ENCODE measurements at regions not wholly inside any gene's neighbourhood (a gene's known extent, or its start where the extent isn't known, plus 50 kb on each side); places are given as distances from the start of the nearest gene placed in this dataset.
A peak's percentile ranks its signal among the peaks of the same experiment; 100 is the strongest.

- peak overlapping the region in 1 of 3 experiments; percentile 25 for H3K4me3 ChIP-seq (replicated peaks in 1 of 3; ENCODE audit: low read depth in 2 of 3, low read length in 3 of 3)
- no peak overlapping the region for H3K9ac ChIP-seq (ENCODE audit: insufficient read depth, low read length, poor library complexity, severe bottlenecking)
- Mint-ChIP-seq H3K27ac (peak overlapping the region in 1 of 7 donors; percentile 61), H3K4me1 (no peaks in the 10 kb centered on the region), H3K9me3 (peaks cover 5 to 16% (median 12%) of the 10 kb centered on the region in 7 donors), H3K27me3 (ENCODE audit: low read depth in 3 of 3) (no peaks in the 10 kb centered on the region), H3K4me3 (no peak overlapping the region), H3K36me3 (no peaks in the 10 kb centered on the region)
- H3K79me2 ChIP-seq (ENCODE audit: insufficient read depth, low read length) = no peaks in the 10 kb centered on the region
- H2AFZ ChIP-seq (ENCODE audit: insufficient read depth, low read depth, low read length, poor library complexity, severe bottlenecking) = no peak overlapping the region
- H3K27ac ChIP-seq (ENCODE audit: low read depth in 1 of 2, low read length in 2 of 2) = peak overlapping the region in 1 of 2 donors; percentile 67
- peak overlapping the region; percentile 15 for H3K4me2 ChIP-seq (replicated peaks; ENCODE audit: extremely low read depth, low read length, poor library complexity, severe bottlenecking)
- H3K27me3 ChIP-seq (ENCODE audit: control insufficient read depth in 2 of 2, insufficient read depth in 2 of 2, low read length in 2 of 2) = no peaks in the 10 kb centered on the region
- peaks cover 0 to 4% of the 10 kb centered on the region in 2 donors for H3K4me1 ChIP-seq (ENCODE audit: control insufficient read depth in 1 of 2, insufficient read depth in 2 of 2, low read length in 2 of 2)
- intact Hi-C loops (cut with micrococcal nuclease) = no loop called here
- peak in 1 of 3 donors; percentile 36 for DNase-seq
- no peaks in the 10 kb centered on the region for H4K20me1 ChIP-seq (ENCODE audit: insufficient read depth, low read length)
- WGBS (ENCODE audit: insufficient coverage) = 68% methylated on average over 4 of the region's 4 CpGs
- TF ChIP-seq CTCF (IDR thresholded peaks at IDR 0.05) = no peak
- H3K9me3 ChIP-seq (replicated peaks in 1 of 2; ENCODE audit: control insufficient read depth in 1 of 2, insufficient read depth in 1 of 2, low read length in 2 of 2) = peaks cover 12 to 14% of the 10 kb centered on the region in 2 donors
- H3K36me3 ChIP-seq (replicated peaks in 1 of 2; ENCODE audit: control insufficient read depth in 1 of 2, insufficient read depth in 2 of 2, low read length in 2 of 2) = no peaks in the 10 kb centered on the region
Measured at GRCh38 chr13:82766732-82767321, 1115.4 kb downstream of the SLITRK1 start.

- H4K20me1 ChIP-seq (ENCODE audit: insufficient read depth, low read length) = no peaks in the 10 kb centered on the region
- H3K4me1 ChIP-seq (ENCODE audit: control insufficient read depth in 1 of 2, insufficient read depth in 2 of 2, low read length in 2 of 2) = no peaks in the 10 kb centered on the region
- peaks cover 3 to 14% (median 10%) of the 10 kb centered on the region in 7 donors for H3K9me3 Mint-ChIP-seq
- H3K4me2 ChIP-seq (replicated peaks; ENCODE audit: extremely low read depth, low read length, poor library complexity, severe bottlenecking) = no peak overlapping the region
- no peaks in the 10 kb centered on the region for H3K36me3 Mint-ChIP-seq
- no peaks in the 10 kb centered on the region for H3K27me3 Mint-ChIP-seq (ENCODE audit: low read depth in 3 of 3)
- peaks cover 0 to 15% of the 10 kb centered on the region in 2 donors for H3K9me3 ChIP-seq (replicated peaks in 1 of 2; ENCODE audit: control insufficient read depth in 1 of 2, insufficient read depth in 1 of 2, low read length in 2 of 2)
- peak overlapping the region in 1 of 7 donors; percentile 34 for H3K27ac Mint-ChIP-seq
- 100% methylated on average over 1 of the region's 1 CpG for WGBS (ENCODE audit: insufficient coverage)
- no peaks in the 10 kb centered on the region for H3K27me3 ChIP-seq (ENCODE audit: control insufficient read depth in 2 of 2, insufficient read depth in 2 of 2, low read length in 2 of 2)
- H3K36me3 ChIP-seq (replicated peaks in 1 of 2; ENCODE audit: control insufficient read depth in 1 of 2, insufficient read depth in 2 of 2, low read length in 2 of 2) = no peaks in the 10 kb centered on the region
- H3K27ac ChIP-seq (ENCODE audit: low read depth in 1 of 2, low read length in 2 of 2) = no peak overlapping the region
- H3K79me2 ChIP-seq (ENCODE audit: insufficient read depth, low read length) = no peaks in the 10 kb centered on the region
- no peak for DNase-seq
- H2AFZ ChIP-seq (ENCODE audit: insufficient read depth, low read depth, low read length, poor library complexity, severe bottlenecking) = no peak overlapping the region
- H3K4me3 ChIP-seq (replicated peaks in 1 of 3; ENCODE audit: low read depth in 2 of 3, low read length in 3 of 3) = no peak overlapping the region
- no peak overlapping the region for H3K9ac ChIP-seq (ENCODE audit: insufficient read depth, low read length, poor library complexity, severe bottlenecking)
- no peaks in the 10 kb centered on the region for H3K4me1 Mint-ChIP-seq
- intact Hi-C loops (cut with micrococcal nuclease) = no loop called here
- TF ChIP-seq CTCF (IDR thresholded peaks at IDR 0.05) = no peak
- H3K4me3 Mint-ChIP-seq = no peak overlapping the region
Measured at GRCh38 chr13:82758044-82758443, 1124.2 kb downstream of the SLITRK1 start.

Measured in CD14-positive monocyte (primary cell).